WTC11 (cell line): ENCODE measurements at regions not wholly inside any gene's neighbourhood (a gene's known extent, or its start where the extent isn't known, plus 50 kb on each side); places are given as distances from the start of the nearest gene placed in this dataset.

ENCODE experiments used
- ATAC-seq: fragments of 200-7000 bp; cut with Tn5 transposase; 2 replicates; pipeline ENCODE4 v1.10.0; 2021; ENCODE audit warnings: mild to moderate bottlenecking, moderate library complexity
- CTCF ChIA-PET: fragments of 300-600 bp; sonication (Branson Sonifier 250); formaldehyde crosslinking; loops from one replicate; lab custom pipeline; 2021; ENCODE audit warnings: antibody characterized with exemption; lab: Charles Lee
- POLR2A ChIA-PET: fragments of 350-600 bp; sonication (Branson Sonifier 250); formaldehyde crosslinking; loops from one replicate; lab custom pipeline; 2021; ENCODE audit warnings: antibody characterized with exemption; lab: Charles Lee
- DNase-seq: peaks from one replicate; pipeline ENCODE4 v3.0.0; 2021; ENCODE audit warnings: low spot score
- H3K27ac Mint-ChIP-seq: 2 replicates; pipeline ENCODE4 v1.8.0; 2021; ENCODE audit warnings: mixed read lengths
- H3K27me3 Mint-ChIP-seq: 2 replicates; pipeline ENCODE4 v1.8.0; 2021; ENCODE audit warnings: low read depth, mild to moderate bottlenecking, moderate library complexity, mixed read lengths
- H3K36me3 Mint-ChIP-seq: 2 replicates; pipeline ENCODE4 v1.8.0; 2021; ENCODE audit warnings: mixed read lengths
- H3K4me1 Mint-ChIP-seq: 2 replicates; pipeline ENCODE4 v1.8.0; 2022; ENCODE audit warnings: mixed read lengths
- H3K4me3 Mint-ChIP-seq: 2 replicates; pipeline ENCODE4 v1.8.0; 2021; ENCODE audit warnings: mild to moderate bottlenecking, moderate library complexity, mixed read lengths
- H3K9me3 Mint-ChIP-seq: 2 replicates; pipeline ENCODE4 v1.8.0; 2021; ENCODE audit warnings: mixed read lengths
- AR ChIP-seq: fragments of 250-450 bp; sonication (Bioruptor Pico); IDR thresholded peaks from 2 replicates; pipeline ENCODE4 v1.9.0; 2021; ENCODE audit warnings: mild to moderate bottlenecking
- ATF1 ChIP-seq: sonication (generic); formaldehyde crosslinking; IDR thresholded peaks from 2 replicates; pipeline ENCODE4 v1.8.1; 2023; ENCODE audit warnings: mild to moderate bottlenecking, moderate library complexity, missing genetic modification reagents
- CTCF ChIP-seq: fragments of 200-600 bp; IDR thresholded peaks from 2 replicates; pipeline ENCODE4 v1.8.0; 2022; ENCODE audit warnings: antibody characterized with exemption
- ELF4 ChIP-seq: sonication (generic); formaldehyde crosslinking; IDR thresholded peaks from 2 replicates; pipeline ENCODE4 v1.8.1; 2022; ENCODE audit warnings: low read depth, mild to moderate bottlenecking, moderate library complexity, missing genetic modification reagents
- EMX1 ChIP-seq: fragments of 250-450 bp; sonication (Bioruptor Pico); IDR thresholded peaks from 2 replicates; pipeline ENCODE4 v1.8.0; 2021; ENCODE audit warnings: mild to moderate bottlenecking
- ESRRA ChIP-seq: sonication (generic); formaldehyde crosslinking; IDR thresholded peaks from 2 replicates; pipeline ENCODE4 v1.8.1; 2022; ENCODE audit warnings: mild to moderate bottlenecking, missing genetic modification reagents, borderline replicate concordance
- FOXJ3 ChIP-seq: sonication (generic); formaldehyde crosslinking; IDR thresholded peaks from 2 replicates; pipeline ENCODE4 v1.9.0; 2021; ENCODE audit warnings: missing genetic modification reagents, mild to moderate bottlenecking, borderline replicate concordance
- GRHL2 ChIP-seq: fragments of 250-450 bp; sonication (Bioruptor Pico); IDR thresholded peaks from 2 replicates; pipeline ENCODE4 v1.8.0; 2022; ENCODE audit warnings: mild to moderate bottlenecking, moderate library complexity; ENCODE audit not compliant: insufficient replicate concordance, severe bottlenecking
- GTF2I ChIP-seq: fragments of 250-450 bp; sonication (Bioruptor Pico); conservative IDR thresholded peaks from 2 replicates; pipeline ENCODE4 v1.4.0; 2021; ENCODE audit warnings: mild to moderate bottlenecking
- MLX ChIP-seq: sonication (generic); formaldehyde crosslinking; IDR thresholded peaks from 2 replicates; pipeline ENCODE4 v1.8.1; 2023; ENCODE audit warnings: mild to moderate bottlenecking, missing genetic modification reagents, moderate library complexity
- RORB ChIP-seq: fragments of 250-450 bp; sonication (Bioruptor Pico); IDR thresholded peaks from 2 replicates; pipeline ENCODE4 v1.9.0; 2021; ENCODE audit warnings: mild to moderate bottlenecking
- SMAD3 ChIP-seq: sonication (generic); formaldehyde crosslinking; IDR thresholded peaks from 2 replicates; pipeline ENCODE4 v1.8.0; 2022; ENCODE audit warnings: missing genetic modification reagents, mild to moderate bottlenecking, borderline replicate concordance
- USF2 ChIP-seq: sonication (generic); formaldehyde crosslinking; IDR thresholded peaks from 2 replicates; pipeline ENCODE4 v1.8.1; 2023; ENCODE audit warnings: mild to moderate bottlenecking, missing genetic modification reagents, moderate library complexity
- ZNF121 ChIP-seq: sonication (generic); formaldehyde crosslinking; IDR thresholded peaks from 2 replicates; pipeline ENCODE4 v1.8.0; 2023; ENCODE audit warnings: missing genetic modification reagents
- ZNF232 ChIP-seq: sonication (generic); formaldehyde crosslinking; IDR thresholded peaks from 2 replicates; pipeline ENCODE4 v1.8.0; 2022; ENCODE audit warnings: mild to moderate bottlenecking, missing genetic modification reagents
- ZNF281 ChIP-seq: sonication (generic); formaldehyde crosslinking; IDR thresholded peaks from 2 replicates; pipeline ENCODE4 v1.8.0; 2023; ENCODE audit warnings: mild to moderate bottlenecking, missing genetic modification reagents
- ZNF532 ChIP-seq: fragments of 250-450 bp; sonication (Bioruptor Pico); IDR thresholded peaks from 2 replicates; pipeline ENCODE4 v1.9.0; 2021; ENCODE audit warnings: mild to moderate bottlenecking, borderline replicate concordance
- TF ChIP-seq, protein P1 (sequence below): sonication (generic); formaldehyde crosslinking; IDR thresholded peaks from 2 replicates; pipeline ENCODE4 v1.8.1; 2023; ENCODE audit warnings: mild to moderate bottlenecking, moderate library complexity, missing genetic modification reagents
- TF ChIP-seq, protein P2 (sequence below): sonication (generic); formaldehyde crosslinking; IDR thresholded peaks from 2 replicates; pipeline ENCODE4 v1.8.1; 2022; ENCODE audit warnings: mild to moderate bottlenecking, missing genetic modification reagents, moderate library complexity, borderline replicate concordance
- TF ChIP-seq, protein P3 (sequence below): sonication (generic); formaldehyde crosslinking; IDR thresholded peaks from 2 replicates; pipeline ENCODE4 v1.8.0; 2023; ENCODE audit warnings: missing genetic modification reagents

- TF ChIP-seq GTF2I (CRISPR knock-in tag) (no peak), ZNF232 (CRISPR knock-in tag) (no peak), ATF1 (no peak), EMX1 (CRISPR knock-in tag) (no peak)
Observed at GRCh38 chr13:80504453-80504852, 163.5 kb upstream of the SPRY2 start (continued).

DNA sequence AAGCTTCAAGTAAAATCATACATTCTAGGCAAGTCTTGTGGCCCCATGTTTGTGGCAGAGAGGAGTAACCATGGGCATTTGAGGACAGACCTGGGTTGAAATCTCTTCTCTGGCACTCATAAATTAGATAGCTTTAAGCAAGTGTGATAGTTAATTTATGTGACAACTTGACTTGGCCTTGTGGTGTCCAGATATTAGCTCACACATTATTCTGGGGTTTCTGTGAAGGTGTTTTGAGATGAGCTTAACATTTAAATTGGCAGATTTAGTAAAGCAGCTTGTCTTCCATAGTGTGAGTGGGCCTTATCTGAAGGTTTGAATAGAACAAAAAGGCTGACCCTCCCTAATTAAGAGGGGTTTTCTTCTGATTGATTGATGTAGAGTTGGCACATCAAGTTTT is 161.4 kb upstream of the SPRY2 start:
- no peak overlapping the region for H3K4me3 Mint-ChIP-seq
- DNase-seq (no peak), ATAC-seq (no peak)
- H3K9me3 Mint-ChIP-seq, result peaks cover 32% of the 10 kb centered on the region
- ChIA-PET CTCF (no interaction called here), POLR2A (no interaction called here)
- H3K27ac Mint-ChIP-seq, result no peak overlapping the region
- no peaks in the 10 kb centered on the region for H3K27me3 Mint-ChIP-seq
- peaks cover 17% of the 10 kb centered on the region for H3K36me3 Mint-ChIP-seq
- no peaks in the 10 kb centered on the region for H3K4me1 Mint-ChIP-seq
- TF ChIP-seq RORB (CRISPR knock-in tag) (no peak), ESRRA (no peak), CTCF (no peak), ELF4 (CRISPR knock-in tag) (no peak), ZNF121 (CRISPR knock-in tag) (no peak), SMAD3 (CRISPR knock-in tag) (no peak), ZNF532 (CRISPR knock-in tag) (no peak), USF2 (no peak), AR (no peak), MLX (CRISPR knock-in tag) (no peak), ZNF281 (CRISPR knock-in tag) (no peak), GRHL2 (no peak), FOXJ3 (no peak)
- TF ChIP-seq, protein P1, sequence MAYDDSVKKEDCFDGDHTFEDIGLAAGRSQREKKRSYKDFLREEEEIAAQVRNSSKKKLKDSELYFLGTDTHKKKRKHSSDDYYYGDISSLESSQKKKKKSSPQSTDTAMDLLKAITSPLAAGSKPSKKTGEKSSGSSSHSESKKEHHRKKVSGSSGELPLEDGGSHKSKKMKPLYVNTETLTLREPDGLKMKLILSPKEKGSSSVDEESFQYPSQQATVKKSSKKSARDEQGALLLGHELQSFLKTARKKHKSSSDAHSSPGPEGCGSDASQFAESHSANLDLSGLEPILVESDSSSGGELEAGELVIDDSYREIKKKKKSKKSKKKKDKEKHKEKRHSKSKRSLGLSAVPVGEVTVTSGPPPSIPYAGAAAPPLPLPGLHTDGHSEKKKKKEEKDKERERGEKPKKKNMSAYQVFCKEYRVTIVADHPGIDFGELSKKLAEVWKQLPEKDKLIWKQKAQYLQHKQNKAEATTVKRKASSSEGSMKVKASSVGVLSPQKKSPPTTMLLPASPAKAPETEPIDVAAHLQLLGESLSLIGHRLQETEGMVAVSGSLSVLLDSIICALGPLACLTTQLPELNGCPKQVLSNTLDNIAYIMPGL (CRISPR knock-in tag), result no peak
- TF ChIP-seq, protein P2, sequence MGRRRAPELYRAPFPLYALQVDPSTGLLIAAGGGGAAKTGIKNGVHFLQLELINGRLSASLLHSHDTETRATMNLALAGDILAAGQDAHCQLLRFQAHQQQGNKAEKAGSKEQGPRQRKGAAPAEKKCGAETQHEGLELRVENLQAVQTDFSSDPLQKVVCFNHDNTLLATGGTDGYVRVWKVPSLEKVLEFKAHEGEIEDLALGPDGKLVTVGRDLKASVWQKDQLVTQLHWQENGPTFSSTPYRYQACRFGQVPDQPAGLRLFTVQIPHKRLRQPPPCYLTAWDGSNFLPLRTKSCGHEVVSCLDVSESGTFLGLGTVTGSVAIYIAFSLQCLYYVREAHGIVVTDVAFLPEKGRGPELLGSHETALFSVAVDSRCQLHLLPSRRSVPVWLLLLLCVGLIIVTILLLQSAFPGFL (CRISPR knock-in tag), result no peak
- TF ChIP-seq, protein P3, sequence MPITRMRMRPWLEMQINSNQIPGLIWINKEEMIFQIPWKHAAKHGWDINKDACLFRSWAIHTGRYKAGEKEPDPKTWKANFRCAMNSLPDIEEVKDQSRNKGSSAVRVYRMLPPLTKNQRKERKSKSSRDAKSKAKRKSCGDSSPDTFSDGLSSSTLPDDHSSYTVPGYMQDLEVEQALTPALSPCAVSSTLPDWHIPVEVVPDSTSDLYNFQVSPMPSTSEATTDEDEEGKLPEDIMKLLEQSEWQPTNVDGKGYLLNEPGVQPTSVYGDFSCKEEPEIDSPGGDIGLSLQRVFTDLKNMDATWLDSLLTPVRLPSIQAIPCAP, result no peak
